Stimulated activated CD8-positive, alpha-beta memory T cell treated with anti-CD3 and anti-CD28 coated beads, Interleukin-12 subunit alpha, Interleukin-12 subunit beta, amount 100 ng/mL, for 4 hours (primary cell): ENCODE measurements at regions not wholly inside any gene's neighbourhood (a gene's known extent, or its start where the extent isn't known, plus 50 kb on each side); places are given as distances from the start of the nearest gene placed in this dataset.

Experiments
- DNase-seq: peaks from one replicate; pipeline ENCODE4 v3.0.0-alpha.2; 2020; ENCODE audit warnings: low read depth

- DNase-seq = no peak
Observed at GRCh38 chr16:86913886-86914285, 335.5 kb downstream of the FOXL1 start.

GRCh38 chr16:86914876-86915717, 336.7 kb downstream of the FOXL1 start:
- DNase-seq = no peak

- no peak for DNase-seq
Observed at GRCh38 chr16:86917471-86918365, 339.4 kb downstream of the FOXL1 start.

- DNase-seq = no peak
Observed at GRCh38 chr16:86918637-86919036, 340.3 kb downstream of the FOXL1 start.

GRCh38 chr16:86919078-86919477, 340.7 kb downstream of the FOXL1 start:
- DNase-seq = no peak

- DNase-seq = no peak
Observed at GRCh38 chr16:86919578-86920305, 341.4 kb downstream of the FOXL1 start.

- no peak for DNase-seq
Observed at GRCh38 chr16:86921289-86921688, 342.9 kb downstream of the FOXL1 start.

GRCh38 chr16:86922311-86922710, 344.0 kb downstream of the FOXL1 start:
- DNase-seq = no peak

GRCh38 chr16:86923656-86924055, 345.3 kb downstream of the FOXL1 start:
- DNase-seq = no peak

- DNase-seq = no peak
Observed at GRCh38 chr16:86924537-86924936, 346.2 kb downstream of the FOXL1 start.

- no peak for DNase-seq
Observed at GRCh38 chr16:86925067-86925791, 346.9 kb downstream of the FOXL1 start.

- no peak for DNase-seq
Observed at GRCh38 chr16:86926181-86927094, 348.1 kb downstream of the FOXL1 start.

GRCh38 chr16:86927699-86928098, 349.4 kb downstream of the FOXL1 start:
- no peak for DNase-seq

- DNase-seq = no peak
Observed at GRCh38 chr16:86928523-86929011, 350.2 kb downstream of the FOXL1 start.

- no peak for DNase-seq
Observed at GRCh38 chr16:86929057-86929871, 350.9 kb downstream of the FOXL1 start.

GRCh38 chr16:86930001-86930400, 351.7 kb downstream of the FOXL1 start:
- DNase-seq = no peak

- no peak for DNase-seq
Observed at GRCh38 chr16:86930663-86931373, 352.5 kb downstream of the FOXL1 start.

GRCh38 chr16:86931410-86931941, 353.1 kb downstream of the FOXL1 start:
- DNase-seq = no peak
